HG02973 (cell line): ENCODE measurements at regions not wholly inside any gene's neighbourhood (a gene's known extent, or its start where the extent isn't known, plus 50 kb on each side); places are given as distances from the start of the nearest gene placed in this dataset.
"Not testable (repeated sequence)": the region's sequence is repeated elsewhere in the genome, so short reads cannot be mapped to it uniquely, and the experiment has no call there.

Experiments
- ATAC-seq: cut with Tn5 transposase; IDR thresholded peaks from one replicate; pipeline ENCODE4 v1.9.1; 2021; ENCODE audit warnings: moderate library complexity; ENCODE audit not compliant: unreplicated experiment

DNA sequence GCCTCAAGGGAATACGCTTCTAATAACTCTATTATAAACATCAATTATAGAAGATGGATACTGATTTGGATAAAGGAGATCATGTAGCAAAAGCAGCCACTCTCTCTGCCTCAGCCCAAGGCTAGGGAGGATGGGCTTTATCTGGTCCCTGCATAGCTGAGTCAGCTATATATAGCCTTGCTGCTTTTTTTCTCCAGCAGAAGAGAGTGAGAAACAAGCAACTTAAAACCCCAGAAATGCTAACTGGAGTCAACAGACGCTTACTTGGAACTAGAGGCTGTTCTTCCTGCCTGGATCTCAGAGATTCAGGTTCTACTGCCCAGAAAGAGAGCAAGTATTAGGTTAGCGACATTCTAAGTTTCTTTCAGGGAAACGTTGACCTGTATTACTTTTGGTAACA lies 426.7 kb upstream of the KLHL29 start:
- no peak for ATAC-seq

- no peak for ATAC-seq
Observed at GRCh38 chr2:22967756-22968155, 417.2 kb upstream of the KLHL29 start.

DNA sequence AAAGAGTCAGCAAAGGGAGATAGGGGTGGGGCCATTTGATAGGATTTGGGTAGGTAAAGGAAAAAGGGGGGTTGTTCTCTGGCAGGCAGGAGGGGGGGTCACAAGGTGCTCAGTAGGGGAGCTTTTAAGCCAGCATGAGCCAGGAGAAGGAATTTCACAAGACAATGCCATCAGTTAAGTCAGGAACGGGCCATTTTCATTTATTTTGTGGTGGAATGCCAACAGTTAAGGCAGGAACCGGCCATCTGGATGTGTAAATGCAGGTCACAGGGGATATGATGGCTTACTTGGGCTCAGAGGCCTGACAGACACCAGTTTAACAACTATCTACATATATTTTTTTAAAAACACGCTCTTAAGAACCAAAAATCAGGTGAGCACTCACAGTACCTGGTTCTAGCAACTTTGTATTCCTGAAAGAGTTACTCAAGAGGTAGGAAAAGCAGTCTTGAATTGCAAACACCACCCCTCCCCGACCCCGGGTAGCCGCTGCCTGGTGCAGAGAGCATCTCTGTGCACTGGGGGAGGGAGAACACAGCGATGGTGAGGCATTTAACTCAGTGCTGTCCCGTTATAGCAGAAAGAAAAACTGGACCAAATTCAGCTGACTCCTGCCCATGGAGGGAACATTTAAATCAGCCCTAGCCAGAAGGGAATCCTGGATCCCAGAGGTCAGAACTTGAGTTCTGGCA lies 414.5 kb upstream of the KLHL29 start:
- no peak for ATAC-seq

DNA sequence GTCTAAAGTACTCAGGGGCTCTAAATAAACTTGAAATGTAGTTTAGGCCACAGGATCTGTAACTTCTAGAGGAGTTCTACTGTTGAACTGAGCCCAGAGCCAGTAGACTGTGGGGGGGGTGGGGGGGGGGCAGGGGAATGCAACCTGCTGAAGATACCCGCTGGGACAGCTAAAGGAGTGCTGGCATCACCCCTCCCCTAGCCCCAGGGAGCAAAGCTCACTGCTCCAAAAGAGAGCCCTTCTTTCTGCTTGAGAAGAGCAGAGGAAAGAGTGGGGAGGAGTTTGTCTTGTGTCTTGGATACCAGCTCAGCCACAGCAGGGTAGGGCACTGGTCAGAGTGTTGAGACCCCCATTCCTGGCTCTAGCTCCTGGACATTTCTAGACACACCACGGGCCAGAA lies 414.0 kb upstream of the KLHL29 start:
- no peak for ATAC-seq

DNA sequence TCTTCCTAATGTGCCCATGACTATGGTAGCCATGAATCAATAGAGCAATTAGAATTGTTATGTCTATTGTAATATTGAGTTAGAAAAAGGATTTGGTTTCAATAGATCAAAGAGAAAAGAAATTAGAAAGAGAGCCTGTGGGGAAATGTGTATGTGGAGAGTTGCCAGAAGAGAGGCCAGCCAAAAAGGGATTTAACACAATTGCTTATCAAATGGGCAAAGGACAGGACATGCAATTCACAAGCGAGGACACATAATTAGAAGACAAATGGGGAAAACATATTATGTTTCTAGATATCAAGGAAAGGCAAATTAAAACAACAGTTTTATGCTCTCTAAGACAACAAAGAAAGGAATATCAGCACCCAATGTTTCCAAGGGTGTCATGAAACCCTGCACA lies 403.2 kb upstream of the KLHL29 start:
- ATAC-seq: no peak

- not testable (repeated sequence) for ATAC-seq
Observed at GRCh38 chr2:22984152-22984551, 400.8 kb upstream of the KLHL29 start.

DNA sequence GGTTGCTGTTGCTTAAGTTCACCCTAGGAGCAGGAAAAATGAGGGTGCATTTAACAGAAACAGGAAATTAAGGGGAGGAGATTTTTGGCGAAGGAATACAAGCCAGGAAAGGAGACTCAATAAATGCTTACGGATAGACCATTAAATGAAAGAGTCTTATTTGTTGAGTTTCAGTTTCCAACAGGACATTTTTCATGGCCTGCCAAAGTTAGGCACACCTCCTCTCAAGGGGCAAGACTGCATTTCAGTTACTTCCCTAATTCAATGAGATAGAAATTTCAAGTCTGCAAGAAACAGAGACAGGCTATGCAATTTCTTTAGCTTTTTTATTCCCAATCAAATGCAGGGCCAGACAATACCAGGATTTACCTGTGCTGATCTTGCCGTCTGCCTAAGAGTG lies 394.7 kb upstream of the KLHL29 start:
- ATAC-seq: no peak

GRCh38 chr2:22991844-22992243 lies 393.1 kb upstream of the KLHL29 start:
- ATAC-seq: no peak

DNA sequence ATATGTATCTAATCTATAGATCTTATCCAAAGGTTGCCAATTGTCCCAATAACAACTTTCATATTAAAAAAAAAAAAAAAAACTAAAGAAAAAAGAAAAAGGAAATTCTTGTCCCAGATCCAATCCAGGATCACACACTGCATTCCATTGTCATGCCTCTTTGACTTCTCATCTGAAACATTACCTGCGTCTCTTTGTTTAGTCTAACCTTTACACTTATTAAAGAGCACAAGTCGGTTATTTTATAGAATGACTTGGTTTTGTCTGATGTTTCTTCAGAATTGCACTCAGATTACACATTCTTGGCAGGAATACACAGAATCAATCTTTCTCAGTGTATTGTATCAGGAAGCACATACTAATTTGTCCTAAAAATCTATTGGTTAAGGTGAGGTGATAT lies 392.5 kb upstream of the KLHL29 start:
- ATAC-seq: no peak

GRCh38 chr2:22993250-22993649 lies 391.7 kb upstream of the KLHL29 start:
- no peak for ATAC-seq

DNA sequence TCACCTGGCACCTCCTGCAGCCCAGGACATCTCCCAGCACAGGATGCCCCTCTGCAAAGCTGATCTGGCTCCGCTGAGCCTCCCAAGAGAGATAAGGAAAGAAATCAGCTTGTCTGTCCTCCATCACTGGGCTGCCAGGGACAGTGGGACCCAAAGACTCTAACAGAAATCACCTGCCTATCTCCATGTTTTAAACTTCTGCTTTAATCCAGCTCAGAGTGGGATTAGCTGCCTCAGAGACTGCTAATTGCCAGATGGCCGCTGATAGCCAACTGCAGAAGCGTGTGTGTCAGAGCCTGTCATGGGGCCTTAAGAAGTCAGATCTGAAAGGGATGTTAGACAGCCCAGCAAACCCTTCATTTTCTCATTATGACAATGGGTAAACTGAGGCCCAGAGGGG lies 389.4 kb upstream of the KLHL29 start:
- no peak for ATAC-seq

GRCh38 chr2:22996911-22997310 lies 388.1 kb upstream of the KLHL29 start:
- no peak for ATAC-seq

- ATAC-seq: no peak
Observed at GRCh38 chr2:22998359-22998758, 386.6 kb upstream of the KLHL29 start.

GRCh38 chr2:22999951-23000350 lies 385.0 kb upstream of the KLHL29 start:
- no peak for ATAC-seq

- no peak for ATAC-seq
Observed at GRCh38 chr2:23002234-23002633, 382.7 kb upstream of the KLHL29 start.

GRCh38 chr2:23005469-23005868 lies 379.5 kb upstream of the KLHL29 start:
- no peak for ATAC-seq

GRCh38 chr2:23007631-23008235 lies 377.2 kb upstream of the KLHL29 start:
- ATAC-seq: no peak

DNA sequence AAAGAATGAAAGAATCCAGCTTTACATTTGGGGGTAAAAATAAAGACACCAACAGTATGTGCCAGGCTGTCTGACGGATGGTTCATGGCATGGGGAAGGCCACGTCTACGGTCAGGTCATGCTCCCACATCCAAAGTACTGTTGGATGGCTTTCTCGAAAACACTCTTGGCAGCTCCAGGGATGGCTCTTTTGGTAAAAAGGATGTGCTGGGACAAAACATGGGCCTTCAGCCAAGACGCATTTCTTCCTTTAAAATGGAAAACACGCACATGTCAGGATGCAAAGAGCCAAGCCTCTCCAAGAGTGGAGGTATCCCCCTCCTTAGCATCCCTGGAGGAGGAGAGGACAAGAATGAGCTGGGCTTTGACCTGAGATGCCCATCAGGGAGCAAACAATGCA lies 376.5 kb upstream of the KLHL29 start:
- ATAC-seq: no peak

DNA sequence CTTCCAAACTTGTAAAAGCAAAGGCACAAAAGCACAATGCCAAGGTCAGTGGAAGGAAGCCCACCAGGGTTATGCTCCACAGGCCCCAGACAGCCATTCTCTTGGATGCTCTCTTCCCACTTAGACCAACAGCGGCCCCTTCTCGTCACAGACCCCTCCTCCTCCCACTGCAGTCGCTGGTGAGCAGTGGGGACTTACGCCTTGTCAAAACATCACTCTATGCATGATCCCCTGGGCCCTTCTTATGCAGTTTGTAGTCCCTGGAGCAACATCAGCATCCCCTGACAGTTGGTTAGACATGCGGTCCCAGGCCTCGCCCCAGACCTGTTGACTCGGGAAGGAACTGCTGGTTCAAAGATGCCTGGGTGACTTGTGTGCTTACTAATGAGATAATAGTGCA lies 376.0 kb upstream of the KLHL29 start:
- ATAC-seq: no peak

GRCh38 chr2:23009545-23010149 lies 375.3 kb upstream of the KLHL29 start:
- no peak for ATAC-seq

DNA sequence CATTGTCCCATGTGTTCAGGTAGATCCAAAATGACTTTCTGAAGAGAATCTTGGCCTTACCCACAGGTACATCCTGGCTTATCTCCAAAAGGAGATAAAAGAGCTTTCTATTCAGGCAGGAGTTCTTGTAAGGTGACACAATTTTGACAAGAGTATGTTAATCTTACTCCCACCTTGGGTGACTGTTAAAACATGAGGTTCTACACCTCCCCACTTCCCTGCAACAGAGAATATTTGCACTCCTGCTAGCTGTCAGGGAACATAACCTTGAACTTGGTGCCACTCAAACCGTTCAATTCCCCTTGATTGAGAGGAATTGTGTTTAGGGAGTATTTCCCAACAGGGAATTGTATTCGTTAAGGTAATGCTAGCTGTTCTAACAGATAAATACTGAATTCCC lies 372.5 kb upstream of the KLHL29 start:
- ATAC-seq: no peak

DNA sequence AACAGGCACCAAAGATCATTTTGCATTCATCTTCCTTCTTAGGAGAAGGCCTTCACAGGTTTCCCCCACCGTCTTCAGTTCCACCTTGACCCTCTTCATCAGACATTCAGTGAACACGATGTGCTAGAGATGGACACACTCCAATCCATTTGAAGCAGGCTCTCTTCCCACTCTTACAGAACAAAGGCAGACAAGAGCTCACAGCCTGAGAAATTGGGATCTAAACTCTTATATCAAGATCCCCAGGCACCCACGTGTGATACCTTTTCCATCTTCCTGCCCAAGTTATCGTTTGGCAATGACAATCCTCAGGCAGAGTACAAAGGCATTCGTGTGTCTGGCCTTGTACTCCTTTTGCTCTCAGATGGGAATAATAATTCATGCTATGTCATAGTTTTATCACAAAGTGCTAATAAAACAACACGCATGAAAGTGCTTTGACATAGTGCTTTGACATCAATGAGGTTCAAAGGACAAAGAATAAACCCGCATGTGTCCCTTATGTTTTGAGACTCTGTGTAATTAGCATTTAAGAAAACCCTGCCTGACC lies 369.3 kb upstream of the KLHL29 start:
- no peak for ATAC-seq
